Activated B cell treated with CpG ODN at 0.5 μM for 24 hours (primary cell): ENCODE measurements at regions not wholly inside any gene's neighbourhood (a gene's known extent, or its start where the extent isn't known, plus 50 kb on each side); places are given as distances from the start of the nearest gene placed in this dataset.

Experiments
- ATAC-seq: fragments of 200-7000 bp; cut with Tn5 transposase; one replicate; pipeline ENCODE4 v1.10.0; 2021; ENCODE audit warnings: low read depth, mild to moderate bottlenecking, moderate library complexity
- CTCF ChIA-PET: fragments of 350-600 bp; sonication (Branson Sonifier 250); formaldehyde crosslinking; loops from one replicate; lab custom pipeline; 2021; ENCODE audit warnings: antibody characterized with exemption; lab: Charles Lee
- POLR2A ChIA-PET: fragments of 350-600 bp; sonication (Branson Sonifier 250); formaldehyde crosslinking; loops from one replicate; lab custom pipeline; 2021; ENCODE audit warnings: antibody characterized with exemption; lab: Charles Lee
- DNase-seq: peaks from one replicate; pipeline ENCODE4 v3.0.0; 2022
- H3K27ac Mint-ChIP-seq: one replicate; pipeline ENCODE4 v1.8.0; 2020; ENCODE audit warnings: mixed read lengths
- H3K27me3 Mint-ChIP-seq: one replicate; pipeline ENCODE4 v1.8.0; 2021; ENCODE audit warnings: mixed read lengths
- H3K36me3 Mint-ChIP-seq: one replicate; pipeline ENCODE4 v1.8.0; 2021; ENCODE audit warnings: low read depth, mixed read lengths
- H3K4me1 Mint-ChIP-seq: one replicate; pipeline ENCODE4 v1.8.0; 2021; ENCODE audit warnings: mixed read lengths
- H3K4me3 Mint-ChIP-seq: one replicate; pipeline ENCODE4 v1.8.0; 2020; ENCODE audit warnings: mild to moderate bottlenecking, mixed read lengths
- H3K9me3 Mint-ChIP-seq: one replicate; pipeline ENCODE4 v1.8.0; 2020; ENCODE audit warnings: mixed read lengths
- CTCF ChIP-seq: fragments of 200-600 bp; IDR thresholded peaks from one replicate; pipeline ENCODE4 v1.8.0; 2022; ENCODE audit warnings: antibody characterized with exemption, mild to moderate bottlenecking
- intact Hi-C: fragments of 100-400 bp; cut with micrococcal nuclease; formaldehyde crosslinking; loops from one replicate; pipeline ENCODE4 v1.15.1; 2024

- Mint-ChIP-seq H3K4me3 (no peak overlapping the region), H3K36me3 (no peaks in the 10 kb centered on the region), H3K27ac (no peak overlapping the region), H3K4me1 (peaks cover under 1% of the 10 kb centered on the region), H3K9me3 (no peaks in the 10 kb centered on the region), H3K27me3 (peaks cover 7% of the 10 kb centered on the region)
- ChIA-PET CTCF (no interaction called here), POLR2A (no interaction called here)
- ATAC-seq: no peak
- intact Hi-C loops: no loop called here
- DNase-seq: no peak
- TF ChIP-seq CTCF: no peak
Measured at GRCh38 chr6:43988801-43989200, 138.5 kb downstream of the MRPL14 start.

- POLR2A ChIA-PET: no interaction called here
Measured at GRCh38 chr6:43987838-43988439, 139.3 kb downstream of the MRPL14 start.

GRCh38 chr6:43986177-43986825 is 141.0 kb downstream of the MRPL14 start:
- H3K9me3 Mint-ChIP-seq: no peaks in the 10 kb centered on the region

More at GRCh38 chr6:43987838-43988439, 139.3 kb downstream of the MRPL14 start:
- no peaks in the 10 kb centered on the region for H3K36me3 Mint-ChIP-seq
- H3K4me3 Mint-ChIP-seq: no peak overlapping the region
- TF ChIP-seq CTCF: no peak
- H3K27ac Mint-ChIP-seq: no peak overlapping the region
- CTCF ChIA-PET: no interaction called here
- H3K27me3 Mint-ChIP-seq: peaks cover 7% of the 10 kb centered on the region
- H3K4me1 Mint-ChIP-seq: no peaks in the 10 kb centered on the region
- H3K9me3 Mint-ChIP-seq: no peaks in the 10 kb centered on the region
- intact Hi-C loops: no loop called here
- DNase-seq: no peak
- ATAC-seq: no peak

GRCh38 chr6:43985329-43985728 is 141.9 kb downstream of the MRPL14 start:
- Mint-ChIP-seq H3K4me1 (no peaks in the 10 kb centered on the region), H3K4me3 (no peak overlapping the region), H3K36me3 (no peaks in the 10 kb centered on the region), H3K27ac (no peak overlapping the region), H3K27me3 (peaks cover 8% of the 10 kb centered on the region), H3K9me3 (no peaks in the 10 kb centered on the region)
- ATAC-seq: no peak
- TF ChIP-seq CTCF: no peak
- CTCF ChIA-PET: no interaction called here
- intact Hi-C loops: no loop called here
- DNase-seq: no peak
- POLR2A ChIA-PET: no interaction called here

More at GRCh38 chr6:43986177-43986825, 141.0 kb downstream of the MRPL14 start:
- POLR2A ChIA-PET: no interaction called here
- H3K27ac Mint-ChIP-seq: no peak overlapping the region
- CTCF ChIA-PET: no interaction called here
- TF ChIP-seq CTCF: no peak
- intact Hi-C loops: no loop called here
- no peak for DNase-seq
- H3K27me3 Mint-ChIP-seq: peaks cover 8% of the 10 kb centered on the region
- no peaks in the 10 kb centered on the region for H3K4me1 Mint-ChIP-seq
- no peak for ATAC-seq
- no peaks in the 10 kb centered on the region for H3K36me3 Mint-ChIP-seq
- H3K4me3 Mint-ChIP-seq: no peak overlapping the region

GRCh38 chr6:43984442-43985321 is 142.6 kb downstream of the MRPL14 start:
- Mint-ChIP-seq H3K27me3 (peaks cover 8% of the 10 kb centered on the region), H3K36me3 (no peaks in the 10 kb centered on the region), H3K4me1 (no peaks in the 10 kb centered on the region), H3K4me3 (no peak overlapping the region), H3K9me3 (no peaks in the 10 kb centered on the region), H3K27ac (no peak overlapping the region)
- no peak for DNase-seq
- no peak for ATAC-seq
- POLR2A ChIA-PET: no interaction called here
- intact Hi-C loops: no loop called here
- CTCF ChIA-PET: no interaction called here
- no peak for TF ChIP-seq CTCF
